ENCODE measurements at regions not wholly inside any gene's neighbourhood (a gene's known extent, or its start where the extent isn't known, plus 50 kb on each side); places are given as distances from the start of the nearest gene placed in this dataset.

DNA sequence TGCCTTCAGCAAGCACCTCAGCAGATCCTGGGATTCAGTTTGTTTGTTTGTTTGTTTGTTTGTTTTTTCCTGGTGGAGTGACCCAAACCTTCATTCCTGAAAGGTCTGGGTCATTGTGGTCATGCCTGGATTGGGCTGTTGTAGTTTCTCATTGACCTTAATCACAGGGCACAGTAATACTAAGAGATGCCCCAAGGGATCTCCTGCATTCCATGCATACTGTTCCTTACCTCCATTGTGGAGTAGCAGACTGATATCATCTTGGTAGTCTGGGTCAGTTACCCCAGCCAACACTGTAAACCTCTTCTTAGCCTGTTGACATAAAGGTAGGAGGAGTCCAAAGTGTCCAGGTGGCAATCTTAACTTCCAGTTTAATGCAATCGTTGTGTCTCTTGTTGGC, 1466.7 kb upstream of the CDH9 start:
- H3K9me3 ChIP-seq (ENCODE audit: insufficient read depth, low read length), result no peaks in the 10 kb centered on the region
- no peaks in the 10 kb centered on the region for H3K4me1 ChIP-seq (ENCODE audit: low read length)
- no peak overlapping the region for H3K9ac ChIP-seq (ENCODE audit: low read length)
- H3K27ac ChIP-seq (ENCODE audit: low read length), result no peak overlapping the region
- no peak overlapping the region for H2AFZ ChIP-seq (ENCODE audit: low read depth, low read length)
- no peaks in the 10 kb centered on the region for H3K79me2 ChIP-seq (ENCODE audit: low read length)
- no peaks in the 10 kb centered on the region for H4K20me1 ChIP-seq (ENCODE audit: insufficient read depth, low read length)
- no peaks in the 10 kb centered on the region for H3K36me3 ChIP-seq (replicated peaks; ENCODE audit: low read depth, low read length)
- TF ChIP-seq, protein P1, sequence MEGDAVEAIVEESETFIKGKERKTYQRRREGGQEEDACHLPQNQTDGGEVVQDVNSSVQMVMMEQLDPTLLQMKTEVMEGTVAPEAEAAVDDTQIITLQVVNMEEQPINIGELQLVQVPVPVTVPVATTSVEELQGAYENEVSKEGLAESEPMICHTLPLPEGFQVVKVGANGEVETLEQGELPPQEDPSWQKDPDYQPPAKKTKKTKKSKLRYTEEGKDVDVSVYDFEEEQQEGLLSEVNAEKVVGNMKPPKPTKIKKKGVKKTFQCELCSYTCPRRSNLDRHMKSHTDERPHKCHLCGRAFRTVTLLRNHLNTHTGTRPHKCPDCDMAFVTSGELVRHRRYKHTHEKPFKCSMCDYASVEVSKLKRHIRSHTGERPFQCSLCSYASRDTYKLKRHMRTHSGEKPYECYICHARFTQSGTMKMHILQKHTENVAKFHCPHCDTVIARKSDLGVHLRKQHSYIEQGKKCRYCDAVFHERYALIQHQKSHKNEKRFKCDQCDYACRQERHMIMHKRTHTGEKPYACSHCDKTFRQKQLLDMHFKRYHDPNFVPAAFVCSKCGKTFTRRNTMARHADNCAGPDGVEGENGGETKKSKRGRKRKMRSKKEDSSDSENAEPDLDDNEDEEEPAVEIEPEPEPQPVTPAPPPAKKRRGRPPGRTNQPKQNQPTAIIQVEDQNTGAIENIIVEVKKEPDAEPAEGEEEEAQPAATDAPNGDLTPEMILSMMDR (IDR thresholded peaks at IDR 0.05; ENCODE audit: low read depth, low read length), result no peak
- no peaks in the 10 kb centered on the region for H3K27me3 ChIP-seq (ENCODE audit: low read depth, low read length)
- no peak overlapping the region for H3K4me3 ChIP-seq (ENCODE audit: low read length)
- H3K4me2 ChIP-seq (ENCODE audit: low read length), result no peak overlapping the region

- no peak overlapping the region for H3K9ac ChIP-seq (ENCODE audit: low read length)
- no peaks in the 10 kb centered on the region for H3K27me3 ChIP-seq (ENCODE audit: low read depth, low read length)
- no peaks in the 10 kb centered on the region for H3K4me1 ChIP-seq (ENCODE audit: low read length)
- no peak overlapping the region for H3K4me3 ChIP-seq (ENCODE audit: low read length)
- no peak overlapping the region for H3K27ac ChIP-seq (ENCODE audit: low read length)
- no peaks in the 10 kb centered on the region for H3K79me2 ChIP-seq (ENCODE audit: low read length)
- H3K4me2 ChIP-seq (ENCODE audit: low read length), result no peak overlapping the region
- no peaks in the 10 kb centered on the region for H3K36me3 ChIP-seq (replicated peaks; ENCODE audit: low read depth, low read length)
- H2AFZ ChIP-seq (ENCODE audit: low read depth, low read length), result no peak overlapping the region
- H3K9me3 ChIP-seq (ENCODE audit: insufficient read depth, low read length), result no peaks in the 10 kb centered on the region
- TF ChIP-seq, protein P1 (IDR thresholded peaks at IDR 0.05; ENCODE audit: low read depth, low read length), result no peak
- no peak for TF ChIP-seq EZH2phosphoT487 (IDR thresholded peaks at IDR 0.05; ENCODE audit: low read depth)
- H4K20me1 ChIP-seq (ENCODE audit: insufficient read depth, low read length), result no peaks in the 10 kb centered on the region
Observed at GRCh38 chr5:28500511-28500910, 1462.1 kb upstream of the CDH9 start.

GRCh38 chr5:28499766-28500290, 1461.4 kb upstream of the CDH9 start:
- no peak overlapping the region for H3K9ac ChIP-seq (ENCODE audit: low read length)
- no peaks in the 10 kb centered on the region for H4K20me1 ChIP-seq (ENCODE audit: insufficient read depth, low read length)
- H3K36me3 ChIP-seq (replicated peaks; ENCODE audit: low read depth, low read length), result no peaks in the 10 kb centered on the region
- TF ChIP-seq EZH2phosphoT487 (IDR thresholded peaks at IDR 0.05; ENCODE audit: low read depth), result no peak
- TF ChIP-seq, protein P1 (IDR thresholded peaks at IDR 0.05; ENCODE audit: low read depth, low read length), result no peak
- no peak overlapping the region for H3K27ac ChIP-seq (ENCODE audit: low read length)
- H3K9me3 ChIP-seq (ENCODE audit: insufficient read depth, low read length), result no peaks in the 10 kb centered on the region
- no peak overlapping the region for H3K4me2 ChIP-seq (ENCODE audit: low read length)
- no peaks in the 10 kb centered on the region for H3K27me3 ChIP-seq (ENCODE audit: low read depth, low read length)
- no peak overlapping the region for H3K4me3 ChIP-seq (ENCODE audit: low read length)
- H2AFZ ChIP-seq (ENCODE audit: low read depth, low read length), result no peak overlapping the region
- no peaks in the 10 kb centered on the region for H3K4me1 ChIP-seq (ENCODE audit: low read length)
- H3K79me2 ChIP-seq (ENCODE audit: low read length), result no peaks in the 10 kb centered on the region

DNA sequence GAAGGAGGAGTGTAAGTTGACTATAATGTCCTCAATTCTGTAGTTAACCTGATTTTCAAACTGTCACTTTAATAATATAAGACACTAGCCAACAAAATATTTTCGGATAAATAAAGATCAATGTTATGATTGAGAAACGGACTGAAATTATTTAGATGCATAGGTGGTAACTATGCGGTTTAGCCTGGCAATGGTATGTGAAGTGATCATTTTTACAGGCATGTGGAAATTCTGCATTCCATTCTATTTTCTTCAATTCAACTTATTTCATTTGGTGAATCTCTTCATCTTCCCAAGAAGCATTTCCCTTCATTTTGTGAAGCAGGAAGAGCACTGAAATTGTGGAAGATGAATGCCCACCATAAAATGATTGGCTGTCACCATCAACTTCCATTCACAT, 1457.5 kb upstream of the CDH9 start:
- Histone ChIP-seq H2AFZ (ENCODE audit: low read depth, low read length) (no peak overlapping the region), H3K36me3 (replicated peaks; ENCODE audit: low read depth, low read length) (no peaks in the 10 kb centered on the region), H4K20me1 (ENCODE audit: insufficient read depth, low read length) (no peaks in the 10 kb centered on the region), H3K27ac (ENCODE audit: low read length) (no peak overlapping the region), H3K9me3 (ENCODE audit: insufficient read depth, low read length) (no peaks in the 10 kb centered on the region), H3K79me2 (ENCODE audit: low read length) (no peaks in the 10 kb centered on the region), H3K9ac (ENCODE audit: low read length) (no peak overlapping the region), H3K4me3 (ENCODE audit: low read length) (no peak overlapping the region), H3K4me1 (ENCODE audit: low read length) (no peaks in the 10 kb centered on the region), H3K27me3 (ENCODE audit: low read depth, low read length) (no peaks in the 10 kb centered on the region), H3K4me2 (ENCODE audit: low read length) (no peak overlapping the region)
- TF ChIP-seq, protein P1 (IDR thresholded peaks at IDR 0.05; ENCODE audit: low read depth, low read length), result no peak
- no peak for TF ChIP-seq EZH2phosphoT487 (IDR thresholded peaks at IDR 0.05; ENCODE audit: low read depth)

All from OCI-LY3 (cell line).